SHP77 (cell line): ENCODE measurements at regions not wholly inside any gene's neighbourhood (a gene's known extent, or its start where the extent isn't known, plus 50 kb on each side); places are given as distances from the start of the nearest gene placed in this dataset.
"Not testable (repeated sequence)": the region's sequence is repeated elsewhere in the genome, so short reads cannot be mapped to it uniquely, and the experiment has no call there.

Experiments used
- DNase-seq, 2 experiments: peaks; one replicate each; lab custom pipeline; 2025; lab: John Stamatoyannopoulos, UW

DNA sequence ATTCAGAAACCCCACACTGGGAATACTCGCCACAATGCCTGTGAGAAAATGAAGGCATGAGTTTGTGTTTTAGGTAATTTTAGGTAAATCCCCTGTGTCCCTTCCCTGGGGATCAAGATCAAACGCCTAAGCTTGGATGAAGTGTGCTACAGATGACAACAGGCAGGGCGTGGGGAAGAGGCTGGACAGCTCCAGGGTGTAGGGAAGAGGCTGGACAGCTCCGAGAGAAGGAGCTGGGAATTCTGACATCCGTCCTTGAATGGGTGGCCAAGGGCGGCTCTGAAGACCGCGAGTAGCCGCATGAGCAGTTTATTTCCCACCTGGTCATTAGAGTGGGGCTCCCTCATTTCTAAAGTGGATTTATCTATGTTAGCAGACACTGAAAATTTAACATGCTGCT, 109.7 kb downstream of the RAMP3 start:
- DNase-seq: no peak

DNA sequence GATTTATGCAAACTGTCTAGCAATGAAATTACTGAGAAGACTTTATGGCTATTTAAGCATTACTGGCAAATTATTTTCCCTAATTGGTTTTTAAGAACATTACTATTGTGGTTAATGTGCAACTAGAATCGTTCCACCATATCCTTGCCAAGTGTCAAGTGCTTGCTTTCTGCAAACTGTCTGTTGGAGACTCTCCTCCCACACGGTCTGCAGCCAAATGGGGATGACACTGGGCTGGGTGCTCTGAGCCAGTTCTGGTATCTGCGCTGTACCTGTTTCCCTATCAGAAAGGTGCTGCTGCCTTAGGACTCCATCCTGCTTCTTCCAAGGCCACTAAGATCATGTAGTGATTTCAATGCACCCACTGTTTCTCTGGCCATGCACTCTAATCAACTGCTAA, 110.4 kb downstream of the RAMP3 start:
- DNase-seq: peak in 1 of 2 experiments; percentile 12

DNA sequence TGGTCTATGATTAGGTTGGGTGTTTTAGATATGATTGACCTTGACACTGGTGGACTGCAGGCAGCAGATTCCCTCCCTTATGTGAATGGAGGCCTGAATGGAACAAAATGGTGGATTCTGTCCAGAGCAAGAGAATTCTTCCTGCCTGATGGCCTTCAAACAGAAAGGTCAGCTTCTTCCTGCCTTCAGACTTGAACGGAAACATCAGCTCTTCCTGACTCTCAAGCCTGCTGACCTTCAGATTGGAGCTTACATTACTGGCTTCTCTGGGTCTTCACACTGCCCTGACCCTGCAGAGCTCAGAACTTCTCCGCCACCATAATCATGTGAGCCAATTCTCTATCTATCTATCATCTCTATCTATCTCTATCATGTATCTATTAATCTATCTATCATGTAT, 111.6 kb downstream of the RAMP3 start:
- no peak for DNase-seq

DNA sequence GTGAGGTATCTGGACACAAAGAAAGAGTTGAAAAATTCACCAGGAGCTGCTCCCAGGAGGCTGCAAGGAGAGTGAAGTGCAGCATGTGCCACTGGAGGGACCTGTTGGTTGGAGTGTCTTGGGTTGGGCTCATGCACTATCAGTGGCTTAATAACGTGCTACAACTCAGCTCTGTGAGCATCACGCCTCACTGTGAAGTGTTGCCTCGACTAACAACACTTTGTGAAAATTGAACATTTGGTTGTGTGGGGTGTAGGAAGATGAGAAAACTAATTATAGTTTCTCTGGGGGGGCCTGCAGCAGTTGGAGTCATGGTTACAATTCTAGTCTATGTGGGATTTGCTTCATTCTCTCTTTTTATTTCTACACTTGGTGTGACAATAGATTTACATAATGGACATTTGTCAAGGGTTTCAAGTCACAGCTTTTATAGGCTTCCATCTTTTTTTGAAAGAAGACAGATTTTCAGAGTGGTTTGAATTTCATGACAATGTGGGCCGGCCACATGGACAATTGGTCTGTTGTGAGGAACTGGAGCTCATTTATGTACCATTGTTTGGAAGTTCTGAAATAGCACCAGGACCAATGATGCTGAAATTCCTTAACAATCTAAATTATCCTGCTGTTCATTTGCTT, 121.3 kb downstream of the RAMP3 start:
- DNase-seq: no peak

DNA sequence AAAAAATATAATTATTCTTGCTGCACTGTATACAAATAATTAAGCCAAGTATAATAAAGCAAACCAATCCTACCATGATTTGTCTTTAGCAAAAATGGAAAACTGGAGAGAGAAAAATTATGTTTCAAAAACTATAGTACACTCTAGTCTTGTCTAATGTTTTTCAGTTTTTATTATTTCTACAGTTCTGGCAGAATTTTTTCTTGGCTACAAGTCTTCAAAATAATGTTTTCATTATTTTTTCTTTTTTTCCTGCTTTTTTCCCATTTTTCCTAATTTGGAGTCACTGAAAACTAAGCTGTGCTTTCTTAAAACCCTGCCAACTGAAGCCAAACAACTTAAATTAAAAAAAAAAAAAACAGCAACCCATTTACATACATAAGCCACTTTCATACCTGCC, 132.0 kb downstream of the RAMP3 start:
- DNase-seq: not testable (repeated sequence)

DNA sequence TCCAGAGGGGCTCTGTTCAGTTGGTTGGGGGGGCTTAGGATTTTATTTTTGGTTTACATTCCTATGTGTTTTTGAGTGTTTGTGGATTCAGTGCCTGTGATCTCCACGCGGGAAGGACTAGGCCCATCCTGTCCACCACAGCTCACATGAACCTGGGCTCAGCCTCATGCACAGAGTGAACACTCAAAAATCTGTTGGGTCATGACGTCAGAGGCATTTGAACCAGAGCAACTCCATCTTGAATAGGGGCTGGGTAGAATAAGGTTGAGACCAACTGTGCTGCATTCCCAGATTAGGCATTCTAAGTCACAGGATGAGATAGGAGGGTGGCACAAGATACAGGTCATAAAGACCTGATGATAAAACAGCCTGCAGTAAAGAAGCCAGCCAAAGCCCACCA, 133.3 kb downstream of the RAMP3 start:
- DNase-seq: no peak

DNA sequence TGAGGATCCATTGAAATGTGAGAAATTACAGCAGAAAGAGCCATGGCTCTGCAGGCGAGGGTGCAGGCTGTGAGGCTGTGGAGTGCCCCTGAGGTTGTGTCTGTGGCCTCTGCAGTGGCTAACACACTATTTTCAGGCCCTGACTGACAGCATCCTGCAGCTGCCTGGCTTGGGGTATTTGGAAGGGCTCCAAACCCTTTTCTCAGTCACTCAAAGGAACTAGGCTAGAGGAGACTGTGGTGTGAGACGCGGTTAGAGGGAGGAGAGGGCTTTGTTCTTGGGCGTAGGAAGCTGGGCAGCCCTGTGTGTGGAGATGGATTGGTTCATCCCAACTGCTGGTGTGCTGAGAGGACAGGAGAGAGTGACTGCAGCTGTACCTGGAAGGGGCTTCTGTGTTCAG, 134.9 kb downstream of the RAMP3 start:
- DNase-seq: peak; percentile 38 to 46

DNA sequence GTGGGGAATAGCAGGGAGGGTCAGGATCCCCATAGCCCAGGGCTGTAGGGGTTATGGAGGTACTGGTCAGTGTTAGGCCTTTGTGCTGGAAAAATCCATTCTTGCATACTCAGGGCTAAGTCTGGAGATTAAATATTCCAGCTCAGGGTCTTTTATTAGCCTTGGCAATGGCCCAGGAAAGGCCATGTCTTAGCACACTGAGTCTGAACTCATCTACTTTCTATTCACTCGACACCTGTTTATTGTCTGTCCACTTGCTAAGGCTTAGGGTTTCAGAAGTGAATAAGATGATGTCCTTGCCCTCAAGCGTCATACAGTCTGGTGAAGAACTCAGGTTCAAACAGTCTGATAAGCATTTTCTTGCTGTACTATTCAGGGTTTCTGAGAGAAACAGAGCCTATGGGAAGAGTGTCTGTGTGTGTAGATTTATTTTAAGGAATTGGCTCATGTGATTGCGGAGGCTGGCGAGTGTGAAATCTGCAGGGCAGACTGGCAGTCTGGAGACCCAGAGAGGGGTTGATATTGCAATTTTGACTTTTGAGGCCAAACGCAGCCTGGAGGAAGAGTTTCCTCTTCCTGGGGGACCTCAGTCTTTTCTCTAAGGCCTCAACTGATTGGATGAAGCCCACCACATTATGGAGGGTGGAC, 135.8 kb downstream of the RAMP3 start:
- no peak for DNase-seq

DNA sequence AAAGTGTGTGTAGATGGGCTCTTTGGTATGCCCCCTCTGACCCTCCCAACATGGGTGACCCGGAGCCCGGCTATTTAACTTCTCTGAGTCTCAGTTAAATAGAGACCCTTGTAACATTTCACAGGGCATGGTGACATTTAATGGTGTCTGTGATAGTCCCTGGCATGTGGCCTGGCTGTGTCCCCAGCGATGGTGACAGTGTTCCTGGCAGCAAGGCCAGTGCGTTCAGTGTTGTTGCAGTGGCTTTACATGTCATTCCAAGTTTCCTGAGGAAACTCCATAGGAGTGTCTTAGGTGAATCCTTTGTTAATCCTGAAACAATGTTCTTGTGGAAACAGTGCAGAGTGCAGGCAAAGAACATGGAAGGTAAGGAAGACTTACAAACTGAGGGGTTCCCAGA, 137.0 kb downstream of the RAMP3 start:
- no peak for DNase-seq

DNA sequence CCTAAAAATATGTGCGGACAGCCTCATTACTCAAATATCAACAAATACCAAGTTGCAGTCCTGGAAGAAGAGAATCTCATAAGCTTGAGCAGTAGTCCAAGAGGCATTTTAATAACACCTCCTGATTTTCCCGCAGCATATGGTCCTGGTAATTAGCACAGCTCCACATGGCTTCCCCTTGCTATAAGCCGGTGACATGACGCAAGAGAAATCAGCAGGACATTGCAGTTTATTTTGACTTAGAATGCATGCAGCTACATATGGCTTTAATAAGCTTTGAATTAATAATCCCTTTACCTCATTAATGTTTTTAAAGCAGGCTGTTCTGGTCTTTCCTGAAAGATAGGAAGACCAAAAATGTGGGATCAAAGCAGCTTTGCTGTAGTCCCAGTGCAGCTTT, 137.6 kb downstream of the RAMP3 start:
- DNase-seq: no peak

DNA sequence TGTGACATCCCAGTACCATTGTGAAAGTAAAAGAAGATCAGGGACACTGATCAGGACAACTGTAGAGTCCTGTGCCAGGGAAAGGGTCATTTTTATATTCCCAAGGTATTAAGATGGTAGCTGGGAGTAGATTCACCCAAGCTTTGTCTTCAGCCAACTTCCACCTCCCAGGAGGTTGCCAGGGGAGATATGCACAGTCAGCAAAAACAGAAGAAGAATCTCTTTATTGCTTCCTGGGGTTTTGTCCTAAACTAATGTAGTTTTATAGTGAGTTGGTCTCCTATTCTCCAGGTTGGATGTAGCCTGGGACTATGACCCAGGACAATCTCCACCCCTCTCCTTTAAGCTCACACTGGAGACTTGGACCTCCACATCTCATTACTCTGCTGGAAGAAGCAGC, 139.2 kb downstream of the RAMP3 start:
- no peak for DNase-seq

DNA sequence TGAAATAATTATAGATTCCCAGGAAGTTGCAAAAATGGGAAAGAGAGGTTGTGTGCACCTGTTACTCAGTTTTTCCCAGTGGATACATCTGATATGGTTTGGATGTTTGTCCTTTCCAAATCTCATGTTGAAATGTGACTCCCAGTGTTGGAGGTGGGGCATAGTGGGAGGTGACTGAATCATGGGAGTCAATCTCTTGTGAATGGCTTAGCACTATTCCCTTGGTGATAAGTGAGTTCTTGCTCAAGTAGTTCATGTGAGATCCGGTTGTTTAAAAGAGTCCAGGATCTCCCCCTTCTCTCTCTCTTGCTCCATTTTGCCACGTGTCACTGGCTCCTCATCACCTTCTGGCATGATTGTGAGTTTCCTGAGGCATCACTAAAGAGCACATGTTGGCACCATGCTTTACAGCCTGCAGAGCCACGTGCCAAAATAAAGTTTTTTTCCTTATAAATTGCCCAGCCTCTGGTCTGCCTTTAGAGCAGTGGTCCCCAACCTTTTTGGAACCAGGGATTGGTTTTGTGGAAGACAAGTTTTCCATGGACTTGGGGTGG, 149.2 kb downstream of the RAMP3 start:
- DNase-seq: no peak

DNA sequence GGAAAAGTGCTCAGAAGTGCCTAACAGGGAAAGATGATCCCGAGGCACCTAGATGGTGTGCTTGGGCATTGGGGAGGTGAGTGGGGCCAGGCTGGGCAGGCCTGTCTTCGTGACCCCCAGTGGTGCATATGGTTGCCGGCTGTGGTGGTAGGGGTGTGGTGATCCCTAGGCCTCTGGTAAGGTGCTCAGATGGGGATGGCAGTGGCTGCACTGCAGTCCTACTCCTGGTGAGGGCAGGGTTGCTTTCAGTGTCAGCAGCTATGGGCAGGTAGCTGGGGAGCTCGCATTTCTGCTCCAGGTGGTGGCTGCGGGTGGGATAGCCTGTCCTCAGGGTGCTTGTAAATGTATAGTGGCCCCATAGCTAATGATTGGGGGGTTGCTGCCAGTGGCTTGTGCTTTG, 154.0 kb downstream of the RAMP3 start:
- no peak for DNase-seq

DNA sequence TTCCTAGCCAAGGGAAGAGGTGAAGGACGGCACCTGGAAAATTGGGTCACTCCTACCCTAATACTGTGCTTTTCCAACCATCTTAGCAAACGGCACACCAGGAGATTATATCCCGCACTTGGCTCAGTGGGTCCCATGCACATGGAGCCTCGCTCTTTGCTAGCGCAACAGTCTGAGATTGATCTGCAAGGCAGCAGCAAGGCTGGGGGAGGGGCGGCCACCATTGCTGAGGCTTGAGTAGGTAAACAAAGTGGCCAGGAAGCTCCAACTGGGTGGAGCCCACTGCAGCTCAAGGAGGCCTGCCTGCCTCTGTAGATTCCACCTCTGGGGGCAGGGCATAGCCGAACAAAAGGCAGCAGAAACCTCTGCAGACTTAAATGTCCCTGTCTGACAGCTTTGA, 157.9 kb downstream of the RAMP3 start:
- DNase-seq: not testable (repeated sequence)

DNA sequence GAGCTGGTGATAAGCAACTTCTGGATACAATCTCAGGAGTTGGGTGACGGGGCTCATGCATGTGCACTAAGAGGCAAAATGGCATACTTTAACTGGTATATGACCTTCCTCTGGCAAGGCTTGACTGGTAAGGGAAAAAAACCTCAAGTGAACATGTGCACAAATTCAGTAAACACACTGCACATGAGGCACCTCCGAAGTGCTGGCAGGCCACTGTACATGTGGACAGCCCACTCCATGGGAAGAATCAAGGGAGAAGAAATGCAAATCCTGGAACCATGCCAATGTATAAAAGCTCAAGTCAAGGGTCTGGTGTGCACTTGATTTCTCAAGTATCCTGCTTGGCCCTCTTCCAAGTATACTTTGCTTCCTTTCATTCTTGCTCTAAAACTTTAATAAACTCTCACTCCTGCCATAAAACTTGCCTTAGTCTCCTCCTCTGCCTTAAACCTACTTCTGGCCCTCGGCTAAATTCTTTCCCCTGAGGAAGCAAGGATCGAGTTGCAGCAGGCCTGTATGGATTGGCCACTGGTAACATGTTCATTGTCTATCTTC, 167.2 kb downstream of the RAMP3 start:
- DNase-seq: no peak

DNA sequence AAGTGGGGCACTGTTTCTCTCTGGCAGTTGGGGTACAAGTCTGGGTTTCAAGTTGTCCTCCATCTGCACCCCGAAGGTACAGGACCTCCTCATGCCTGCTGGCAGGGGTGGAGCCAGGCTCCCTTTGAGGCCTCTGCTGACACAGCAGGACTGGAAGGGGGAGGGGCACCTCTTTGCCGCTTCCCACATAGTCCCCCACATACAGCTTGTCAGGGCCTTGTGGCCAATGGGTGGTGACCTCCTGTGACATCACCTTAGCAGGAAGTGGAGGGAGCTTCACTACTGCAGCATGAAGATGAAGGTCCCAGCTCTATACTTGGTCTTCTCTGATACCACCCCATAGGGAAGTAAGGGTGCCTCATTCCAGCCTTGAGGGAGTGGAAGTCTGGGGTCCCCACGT, 167.8 kb downstream of the RAMP3 start:
- no peak for DNase-seq

DNA sequence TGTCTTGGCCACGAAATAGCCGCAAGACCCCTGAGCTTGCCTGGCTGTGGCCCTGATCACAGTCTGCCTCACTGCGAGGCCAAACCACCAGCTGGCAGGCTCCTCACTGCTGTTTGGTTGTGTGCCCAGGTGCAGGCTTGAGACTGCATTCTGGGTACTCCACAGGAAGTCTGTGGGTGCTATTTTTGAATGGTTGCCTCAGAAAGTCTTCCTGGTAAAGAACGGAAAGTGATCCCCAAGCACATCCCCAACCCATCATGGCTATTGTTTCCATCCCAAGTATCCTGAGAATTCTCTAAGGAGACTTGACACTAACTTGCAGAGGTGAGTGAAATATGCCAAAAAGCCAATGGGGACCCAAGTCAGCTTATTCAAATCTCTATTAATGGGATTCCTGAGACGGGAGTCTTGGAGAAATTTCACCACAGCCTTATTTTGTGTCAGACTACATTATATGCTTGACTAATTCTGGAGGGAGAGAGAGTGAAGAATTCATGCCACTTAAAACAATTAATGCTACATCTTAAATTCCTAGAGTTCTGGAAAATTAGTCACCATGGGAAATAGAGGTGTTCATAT, 170.9 kb downstream of the RAMP3 start:
- DNase-seq: peak in 1 of 2 experiments; percentile 12

DNA sequence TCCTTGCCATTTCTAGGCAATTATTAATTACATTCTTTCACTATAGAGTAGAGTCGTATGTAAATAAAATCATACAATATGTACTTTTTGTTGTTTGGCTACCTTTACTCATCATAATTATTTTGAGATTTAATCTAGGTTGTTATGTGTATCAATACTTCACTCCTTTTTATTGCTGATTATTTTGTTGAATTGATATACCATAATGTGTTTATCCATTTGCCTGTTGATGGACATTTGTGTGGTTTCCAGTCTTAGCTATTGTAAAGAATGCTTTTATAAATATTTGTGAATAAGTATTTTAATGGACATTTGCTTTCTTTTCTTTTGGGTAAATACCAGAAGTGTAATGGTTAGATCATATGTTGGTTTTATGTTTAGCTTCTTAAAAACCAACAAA, 174.0 kb downstream of the RAMP3 start:
- DNase-seq: no peak

DNA sequence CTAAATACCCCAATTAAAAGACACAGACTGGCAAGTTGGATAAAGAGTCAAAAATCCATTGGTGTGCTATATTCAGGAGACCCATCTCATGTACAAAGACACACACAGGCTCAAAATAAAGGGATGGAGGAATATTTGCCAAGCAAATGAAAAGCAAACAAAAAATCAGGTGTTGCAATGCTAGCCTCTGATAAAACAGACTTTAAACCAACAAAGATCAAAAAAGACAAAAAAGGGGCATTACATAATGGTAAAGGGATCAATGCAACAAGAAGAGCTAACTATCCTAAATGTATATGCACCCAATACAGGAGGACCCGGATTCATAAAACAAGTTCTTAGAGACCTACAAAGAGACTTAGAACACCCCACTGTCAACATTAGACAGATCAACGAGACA, 177.4 kb downstream of the RAMP3 start:
- DNase-seq: not testable (repeated sequence)

DNA sequence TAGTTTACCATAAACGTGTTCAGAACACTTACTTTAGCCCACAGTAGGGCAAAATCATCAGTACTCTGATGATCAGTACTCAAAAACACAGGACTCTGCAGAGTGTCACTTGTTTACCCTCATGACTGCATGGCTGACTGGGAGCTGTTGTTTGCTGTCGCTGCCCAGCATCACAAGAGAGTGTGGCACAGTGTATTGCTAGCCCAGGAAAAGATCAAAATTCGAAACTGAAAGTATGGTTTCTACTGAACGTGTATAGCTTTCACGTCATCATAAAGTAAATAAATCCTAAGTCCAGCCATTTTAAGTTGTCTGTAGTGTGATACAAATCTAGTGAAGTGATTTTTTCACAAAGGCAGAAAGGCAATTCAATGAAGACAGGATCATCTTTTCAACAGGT, 184.6 kb downstream of the RAMP3 start:
- peak; percentile 21 to 27 for DNase-seq

DNA sequence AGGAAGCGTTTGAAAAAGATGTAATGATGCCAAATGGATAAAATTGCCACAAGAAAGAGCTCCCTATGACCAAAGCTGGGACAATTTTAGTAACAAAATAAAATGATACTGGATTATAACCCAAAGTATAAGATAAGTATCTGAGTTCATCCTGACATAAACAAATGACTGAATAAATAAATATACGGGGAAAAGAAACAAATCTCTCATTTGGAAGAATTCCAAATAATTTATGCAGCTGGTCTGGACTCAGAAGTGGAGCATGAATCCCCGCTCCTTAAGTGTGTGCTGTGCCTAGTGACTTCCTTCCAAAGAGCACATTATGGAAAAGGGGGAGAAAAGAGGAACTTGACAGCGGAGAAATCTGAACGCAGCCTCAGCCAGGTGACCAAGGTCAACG, 186.2 kb downstream of the RAMP3 start:
- DNase-seq: no peak

DNA sequence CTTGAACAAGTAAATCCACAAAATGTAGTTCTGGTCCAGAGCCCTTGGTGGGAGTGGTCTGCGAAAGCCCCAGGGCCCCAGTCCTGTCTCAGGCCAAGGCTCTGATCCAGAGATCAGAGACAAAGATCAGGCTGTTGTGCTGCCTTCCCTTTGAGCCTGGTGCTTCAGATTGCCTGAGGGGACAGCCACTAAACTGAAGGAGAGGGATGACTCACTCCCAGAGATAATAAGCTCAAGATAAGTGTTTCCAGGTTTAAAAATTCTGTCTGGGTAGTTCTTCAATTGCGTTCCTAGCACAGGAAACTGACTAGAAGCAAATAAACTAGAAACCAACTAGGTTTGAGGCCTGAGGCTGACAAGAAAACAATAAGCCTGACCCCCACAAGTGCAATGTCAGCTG, 190.2 kb downstream of the RAMP3 start:
- no peak for DNase-seq

DNA sequence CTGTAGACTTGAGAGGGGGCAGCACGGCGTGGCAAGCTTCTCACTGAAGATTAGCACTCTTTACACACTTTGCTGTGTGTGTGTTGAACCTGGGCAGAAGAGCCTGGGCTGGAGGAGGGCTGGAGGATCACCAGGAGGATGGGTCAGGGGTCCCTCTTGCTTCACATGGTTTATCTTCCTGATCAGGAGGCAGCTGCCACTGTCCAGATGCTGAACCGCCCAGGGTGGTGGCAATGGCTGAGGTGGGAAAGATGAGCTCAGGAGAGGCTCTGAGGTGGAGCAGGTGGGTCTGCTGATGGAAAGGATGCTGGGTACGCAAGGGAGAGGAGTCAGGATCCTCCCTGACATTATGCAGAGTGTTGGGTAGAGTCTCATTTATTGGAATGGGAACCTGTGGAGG, 191.5 kb downstream of the RAMP3 start:
- DNase-seq: no peak
